Keratinocyte (primary cell): ENCODE measurements at regions not wholly inside any gene's neighbourhood (a gene's known extent, or its start where the extent isn't known, plus 50 kb on each side); places are given as distances from the start of the nearest gene placed in this dataset.

Experiments used
- DNase-seq: peaks from one replicate; pipeline ENCODE4 v3.0.0-alpha.2; 2011; ENCODE audit warnings: low read depth, missing footprints, low spot score
- FAIRE-seq: peaks from 2 replicates; lab custom pipeline; 2011; peaks lifted over from hg19 to GRCh38; lab: Jason Lieb, UNC
- H2AFZ ChIP-seq: 2 replicates; pipeline ENCODE4 v1.6.0; 2012; ENCODE audit warnings: low read length, control low read depth, inconsistent platforms; ENCODE audit not compliant: control insufficient read depth
- H3K27ac ChIP-seq: 2 replicates; pipeline ENCODE4 v1.5.1; 2011; ENCODE audit warnings: low read length; ENCODE audit not compliant: control insufficient read depth, insufficient read depth
- H3K27me3 ChIP-seq: 3 replicates; pipeline ENCODE4 v1.6.0; 2011; ENCODE audit warnings: low read length; ENCODE audit not compliant: control insufficient read depth, insufficient read depth; ENCODE audit errors: extremely low read depth
- H3K36me3 ChIP-seq, 2 experiments: 2 replicates in 1 of 2; 3 replicates in 1 of 2; pipeline ENCODE4 v1.5.1; 2011; ENCODE audit warnings: low read length in 2 of 2, mild to moderate bottlenecking in 1 of 2; ENCODE audit not compliant: control insufficient read depth in 2 of 2, insufficient read depth in 2 of 2; ENCODE audit errors: extremely low read depth in 1 of 2
- H3K4me1 ChIP-seq: 3 replicates; pipeline ENCODE4 v1.5.1; 2011; ENCODE audit warnings: low read length; ENCODE audit not compliant: control insufficient read depth, insufficient read depth; ENCODE audit errors: extremely low read depth
- H3K4me2 ChIP-seq: 3 replicates; pipeline ENCODE4 v1.6.0; 2011; ENCODE audit warnings: low read depth, low read length; ENCODE audit not compliant: control insufficient read depth, insufficient read depth; ENCODE audit errors: extremely low read depth
- H3K4me3 ChIP-seq, 3 experiments: fragments of 200-600 bp in 1 of 3; sonication (generic) in 1 of 3; 2 replicates in 2 of 3; 3 replicates in 1 of 3; pipeline ENCODE4 v1.5.1; 2011 to 2016; ENCODE audit warnings: low read length in 3 of 3, mild to moderate bottlenecking in 3 of 3, control low read depth in 2 of 3, inconsistent platforms in 1 of 3, low read depth in 1 of 3, mixed read lengths in 1 of 3, mixed run types in 1 of 3, moderate library complexity in 1 of 3; ENCODE audit not compliant: control insufficient read depth in 2 of 3, insufficient read depth in 2 of 3; ENCODE audit errors: extremely low read depth in 1 of 3
- H3K79me2 ChIP-seq: 2 replicates; pipeline ENCODE4 v1.6.0; 2012; ENCODE audit warnings: low read length; ENCODE audit not compliant: control insufficient read depth, insufficient read depth
- H3K9ac ChIP-seq: 3 replicates; pipeline ENCODE4 v1.6.0; 2011; ENCODE audit warnings: low read length; ENCODE audit not compliant: control insufficient read depth, insufficient read depth; ENCODE audit errors: extremely low read depth
- H3K9me1 ChIP-seq: 3 replicates; pipeline ENCODE4 v1.6.0; 2011; ENCODE audit warnings: low read length; ENCODE audit not compliant: control insufficient read depth, insufficient read depth; ENCODE audit errors: extremely low read depth
- H3K9me3 ChIP-seq: 2 replicates; pipeline ENCODE4 v1.5.1; 2012; ENCODE audit warnings: low read depth, low read length; ENCODE audit not compliant: control insufficient read depth
- H4K20me1 ChIP-seq: 3 replicates; pipeline ENCODE4 v1.6.0; 2011; ENCODE audit warnings: low read length; ENCODE audit not compliant: control insufficient read depth, insufficient read depth; ENCODE audit errors: extremely low read depth
- CTCF ChIP-seq, 3 experiments: IDR thresholded peaks in 1 of 3; conservative IDR thresholded peaks in 1 of 3; optimal IDR thresholded peaks in 1 of 3; 2 replicates in 2 of 3; 3 replicates in 1 of 3; pipeline versions ENCODE3 to v1.5.1; 2011; ENCODE audit warnings: low read length in 3 of 3, mild to moderate bottlenecking in 3 of 3, moderate library complexity in 2 of 3, control low read depth in 1 of 3, inconsistent platforms in 1 of 3; ENCODE audit not compliant: insufficient read depth in 2 of 3; ENCODE audit errors: extremely low read depth in 1 of 3
- EZH2 ChIP-seq: IDR thresholded peaks from one replicate; pipeline ENCODE4 v1.6.1; 2012; ENCODE audit warnings: inconsistent platforms, mild to moderate bottlenecking, low read length, moderate library complexity
- dilution Hi-C: fragments of 300-500 bp; cut with MboI; formaldehyde crosslinking; loops from one replicate; pipeline ENCODE4 v1.7.0; 2020; ENCODE audit warnings: low sequenced_read_pairs; ENCODE audit not compliant: extremely low pct_ligation_motif_present

GRCh38 chr5:66234241-66234640 lies 90.1 kb downstream of the SREK1 start:
- dilution Hi-C loops: no loop called here
- no peak overlapping the region for H3K27ac ChIP-seq
- H4K20me1 ChIP-seq: no peaks in the 10 kb centered on the region
- DNase-seq (no peak), FAIRE-seq (no peak)
- no peaks in the 10 kb centered on the region for H3K4me1 ChIP-seq
- H3K79me2 ChIP-seq: no peaks in the 10 kb centered on the region
- no peaks in the 10 kb centered on the region for H3K36me3 ChIP-seq
- no peak overlapping the region for H3K4me2 ChIP-seq
- no peak overlapping the region for H2AFZ ChIP-seq
- no peak for TF ChIP-seq CTCF (optimal IDR thresholded peaks at IDR 0.05 in 1 of 3, IDR thresholded peaks at IDR 0.05 in 1 of 3, conservative IDR thresholded peaks at IDR 0.05 in 1 of 3; ENCODE audit: extremely low read depth in 1 of 3, insufficient read depth in 2 of 3, low read length in 3 of 3)
- TF ChIP-seq EZH2: no peak
- H3K4me3 ChIP-seq: no peak overlapping the region
- H3K27me3 ChIP-seq: peaks cover 4% of the 10 kb centered on the region
- H3K9me1 ChIP-seq: no peaks in the 10 kb centered on the region
- no peak overlapping the region for H3K9ac ChIP-seq
- H3K9me3 ChIP-seq: no peaks in the 10 kb centered on the region

GRCh38 chr5:66238435-66238834 lies 94.3 kb downstream of the SREK1 start:
- H2AFZ ChIP-seq: no peak overlapping the region
- H3K79me2 ChIP-seq: no peaks in the 10 kb centered on the region
- H3K27ac ChIP-seq: no peak overlapping the region
- DNase-seq: no peak
- H3K4me1 ChIP-seq: peaks cover 3% of the 10 kb centered on the region
- TF ChIP-seq EZH2 (no peak), CTCF (optimal IDR thresholded peaks at IDR 0.05 in 1 of 3, IDR thresholded peaks at IDR 0.05 in 1 of 3, conservative IDR thresholded peaks at IDR 0.05 in 1 of 3; ENCODE audit: extremely low read depth in 1 of 3, insufficient read depth in 2 of 3, low read length in 3 of 3) (no peak)
- FAIRE-seq: no peak
- H3K9me3 ChIP-seq: no peaks in the 10 kb centered on the region
- no peaks in the 10 kb centered on the region for H4K20me1 ChIP-seq
- H3K9ac ChIP-seq: no peak overlapping the region
- H3K4me2 ChIP-seq: no peak overlapping the region
- dilution Hi-C loops: no loop called here
- H3K4me3 ChIP-seq: no peak overlapping the region
- H3K9me1 ChIP-seq: no peaks in the 10 kb centered on the region
- no peaks in the 10 kb centered on the region for H3K36me3 ChIP-seq
- peaks cover 9% of the 10 kb centered on the region for H3K27me3 ChIP-seq
